BE2C (cell line): ENCODE measurements at regions not wholly inside any gene's neighbourhood (a gene's known extent, or its start where the extent isn't known, plus 50 kb on each side); places are given as distances from the start of the nearest gene placed in this dataset.

ENCODE experiments used
- DNase-seq: peaks from one replicate; pipeline ENCODE4 v3.0.0-alpha.2; 2020
- H3K27me3 ChIP-seq: fragments of 250-450 bp; sonication (Bioruptor Pico); 2 replicates; pipeline ENCODE4 v1.5.1; 2020; ENCODE audit warnings: mild to moderate bottlenecking
- H3K36me3 ChIP-seq: fragments of 250-450 bp; sonication (Bioruptor Pico); 2 replicates; pipeline ENCODE4 v1.5.1; 2020; ENCODE audit warnings: mild to moderate bottlenecking
- H3K4me1 ChIP-seq: fragments of 250-450 bp; sonication (Bioruptor Pico); 2 replicates; pipeline ENCODE4 v1.5.1; 2020
- H3K4me3 ChIP-seq: 2 replicates; pipeline ENCODE4 v1.5.1; 2011; ENCODE audit warnings: low read depth, low read length
- H3K9me3 ChIP-seq: fragments of 250-450 bp; sonication (Bioruptor Pico); 2 replicates; pipeline ENCODE4 v1.5.1; 2020
- CTCF ChIP-seq: IDR thresholded peaks from 2 replicates; pipeline ENCODE4 v1.5.1; 2012; ENCODE audit warnings: mild to moderate bottlenecking, low read depth, low read length

- no peak for DNase-seq
- Histone ChIP-seq H3K27me3 (no peaks in the 10 kb centered on the region), H3K9me3 (no peaks in the 10 kb centered on the region), H3K4me1 (no peaks in the 10 kb centered on the region), H3K4me3 (no peak overlapping the region), H3K36me3 (no peaks in the 10 kb centered on the region)
- no peak for TF ChIP-seq CTCF
Observed at GRCh38 chrX:39966176-39966575, 131.6 kb downstream of the BCOR start.

GRCh38 chrX:39967348-39967747 is 130.4 kb downstream of the BCOR start:
- no peak overlapping the region for H3K4me3 ChIP-seq
- no peaks in the 10 kb centered on the region for H3K4me1 ChIP-seq
- H3K36me3 ChIP-seq = no peaks in the 10 kb centered on the region
- TF ChIP-seq CTCF = no peak
- H3K27me3 ChIP-seq = no peaks in the 10 kb centered on the region
- no peaks in the 10 kb centered on the region for H3K9me3 ChIP-seq
- DNase-seq = no peak

DNA sequence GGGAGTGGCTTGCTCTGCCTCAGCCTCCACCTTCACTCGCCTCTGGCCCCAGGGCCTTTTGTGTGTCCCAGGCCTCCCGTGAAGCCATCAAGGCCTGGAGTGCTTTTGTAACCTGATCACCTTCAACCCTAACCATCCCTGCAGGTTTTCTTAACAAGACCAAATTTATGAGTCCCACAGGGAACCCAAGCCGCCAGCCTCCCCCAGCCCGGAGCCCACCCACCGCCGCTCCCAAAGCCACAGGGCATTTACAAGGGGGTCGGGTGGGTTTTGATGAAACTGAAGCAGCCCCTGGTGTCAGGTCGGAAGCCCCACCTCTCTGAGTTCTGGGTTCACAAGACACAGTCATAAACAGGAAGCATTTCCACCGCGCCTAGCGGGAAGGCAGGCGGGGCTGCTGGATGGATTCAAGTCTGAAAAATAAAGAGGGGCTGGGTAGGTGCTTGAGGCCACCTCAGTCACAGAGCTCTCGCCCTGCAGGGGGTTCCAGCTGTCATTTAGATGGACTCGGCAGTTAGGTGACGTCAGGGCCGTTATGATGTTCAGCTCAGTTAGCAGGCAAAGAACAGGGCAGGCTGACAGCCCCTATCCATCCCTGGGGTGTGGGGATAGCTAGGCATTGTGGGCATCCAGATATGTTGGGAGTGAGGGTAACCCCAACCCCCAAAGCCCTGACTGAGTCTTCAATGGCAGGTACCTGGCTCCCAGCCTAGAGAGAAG is 128.5 kb downstream of the BCOR start:
- DNase-seq = no peak
- H3K9me3 ChIP-seq = no peaks in the 10 kb centered on the region
- no peaks in the 10 kb centered on the region for H3K27me3 ChIP-seq
- no peaks in the 10 kb centered on the region for H3K36me3 ChIP-seq
- H3K4me3 ChIP-seq = no peak overlapping the region
- no peak for TF ChIP-seq CTCF
- H3K4me1 ChIP-seq = no peaks in the 10 kb centered on the region

DNA sequence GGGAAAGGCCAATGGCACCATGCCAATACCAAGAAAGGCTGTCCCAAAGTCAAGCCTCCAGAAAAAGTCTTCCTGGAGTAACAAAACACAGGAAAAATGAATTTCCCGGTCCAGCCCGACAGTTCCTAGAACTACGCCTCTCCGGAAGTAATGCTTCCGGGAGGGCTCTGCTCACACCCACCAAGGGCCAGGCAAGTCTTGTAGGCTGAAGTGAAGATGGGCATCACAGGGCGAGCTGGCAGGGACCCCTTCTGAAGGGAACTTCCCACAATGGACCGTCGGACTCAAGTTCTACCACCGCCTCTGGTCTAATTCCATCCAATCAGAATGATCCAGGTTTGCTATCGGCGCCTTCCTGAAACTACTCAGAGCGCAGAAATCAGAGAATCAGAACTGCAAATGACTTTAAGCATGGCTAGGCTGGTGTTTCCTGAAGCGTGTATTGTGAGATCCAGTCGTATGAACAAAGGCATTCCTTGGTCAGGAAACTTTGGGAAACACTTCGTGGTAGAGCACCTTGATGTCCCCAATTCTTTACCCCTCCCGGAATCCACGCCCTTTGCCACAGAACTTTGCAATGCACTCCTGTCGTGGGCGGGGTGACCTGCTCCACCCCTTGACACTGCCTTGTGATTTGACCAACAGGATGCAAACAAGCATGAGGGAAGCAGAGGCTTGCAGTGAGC is 127.8 kb downstream of the BCOR start:
- no peaks in the 10 kb centered on the region for H3K36me3 ChIP-seq
- no peak overlapping the region for H3K4me3 ChIP-seq
- DNase-seq = no peak
- no peaks in the 10 kb centered on the region for H3K4me1 ChIP-seq
- no peak for TF ChIP-seq CTCF
- H3K9me3 ChIP-seq = no peaks in the 10 kb centered on the region
- H3K27me3 ChIP-seq = no peaks in the 10 kb centered on the region

- Histone ChIP-seq H3K9me3 (no peaks in the 10 kb centered on the region), H3K4me3 (no peak overlapping the region), H3K4me1 (no peaks in the 10 kb centered on the region), H3K36me3 (no peaks in the 10 kb centered on the region), H3K27me3 (no peaks in the 10 kb centered on the region)
- TF ChIP-seq CTCF = no peak
- no peak for DNase-seq
Observed at GRCh38 chrX:39971760-39972159, 126.0 kb downstream of the BCOR start.

- H3K27me3 ChIP-seq = no peaks in the 10 kb centered on the region
- no peaks in the 10 kb centered on the region for H3K36me3 ChIP-seq
- no peaks in the 10 kb centered on the region for H3K4me1 ChIP-seq
- no peak for DNase-seq
- H3K9me3 ChIP-seq = no peaks in the 10 kb centered on the region
- no peak overlapping the region for H3K4me3 ChIP-seq
- TF ChIP-seq CTCF = no peak
Observed at GRCh38 chrX:39972340-39972739, 125.4 kb downstream of the BCOR start.
